Neural cell (in vitro differentiated cells): ENCODE measurements at regions not wholly inside any gene's neighbourhood (a gene's known extent, or its start where the extent isn't known, plus 50 kb on each side); places are given as distances from the start of the nearest gene placed in this dataset.

Experiments
- H2AFZ ChIP-seq: fragments of 200-600, 300-800 bp; sonication (generic), shearing (Covaris generic); 2 replicates; pipeline ENCODE4 v1.6.0; 2014; ENCODE audit warnings: low read depth, mild to moderate bottlenecking, antibody characterized with exemption, low read length, moderate library complexity
- H3F3A ChIP-seq: fragments of 200-600 bp; shearing (Covaris generic); 2 replicates; pipeline ENCODE4 v1.6.1; 2016; ENCODE audit warnings: mild to moderate bottlenecking, moderate library complexity, mixed read lengths, antibody characterized with exemption, low read length; ENCODE audit not compliant: insufficient read depth, poor library complexity, severe bottlenecking
- H3K27ac ChIP-seq: fragments of 200-600, 300-800 bp; sonication (generic), shearing (Covaris generic); 2 replicates; pipeline ENCODE4 v1.5.1; 2014; ENCODE audit warnings: mild to moderate bottlenecking, low read length, moderate library complexity
- H3K27me3 ChIP-seq: fragments of 300-800, 200-600 bp; sonication (generic), shearing (Covaris generic); 2 replicates; pipeline ENCODE4 v1.6.0; 2014; ENCODE audit warnings: mild to moderate bottlenecking, low read depth, low read length, moderate library complexity; ENCODE audit not compliant: insufficient read depth
- H3K36me3 ChIP-seq: fragments of 300-800, 200-600 bp; sonication (generic), shearing (Covaris generic); 2 replicates; pipeline ENCODE4 v1.5.1; 2014; ENCODE audit warnings: mild to moderate bottlenecking, antibody characterized with exemption, low read length, moderate library complexity; ENCODE audit not compliant: insufficient read depth
- H3K4me2 ChIP-seq: fragments of 300-800, 200-600 bp; sonication (generic), shearing (Covaris generic); 2 replicates; pipeline ENCODE4 v1.6.0; 2014; ENCODE audit warnings: mild to moderate bottlenecking, low read length
- H3K4me3 ChIP-seq: fragments of 300-800, 200-600 bp; sonication (generic), shearing (Covaris generic); 2 replicates; pipeline ENCODE4 v1.5.1; 2014; ENCODE audit warnings: mild to moderate bottlenecking, low read length, moderate library complexity
- H3K79me2 ChIP-seq: fragments of 200-600 bp; shearing (Covaris generic); replicated peaks from 2 replicates; pipeline ENCODE4 v1.6.0; 2014; ENCODE audit warnings: mild to moderate bottlenecking, low read length, moderate library complexity; ENCODE audit not compliant: insufficient read depth
- H3K9ac ChIP-seq: fragments of 300-800, 200-600 bp; sonication (generic), shearing (Covaris generic); 2 replicates; pipeline ENCODE4 v1.6.1; 2016; ENCODE audit warnings: mild to moderate bottlenecking, low read length, mixed read lengths
- H3K9me2 ChIP-seq: fragments of 200-600 bp; shearing (Covaris generic); 2 replicates; pipeline ENCODE4 v1.6.1; 2016; ENCODE audit warnings: mild to moderate bottlenecking, low read length, mixed read lengths; ENCODE audit not compliant: insufficient read depth
- H3K9me3 ChIP-seq: fragments of 200-600, 300-800 bp; sonication (generic), shearing (Covaris generic); 2 replicates; pipeline ENCODE4 v1.6.1; 2016; ENCODE audit warnings: mild to moderate bottlenecking, mixed run types, low read length, moderate library complexity, mixed read lengths
- H4K20me1 ChIP-seq: fragments of 200-600 bp; shearing (Covaris generic); 2 replicates; pipeline ENCODE4 v1.6.1; 2016; ENCODE audit warnings: mild to moderate bottlenecking, mixed run types; ENCODE audit not compliant: insufficient read depth
- CTCF ChIP-seq: fragments of 450-650 bp; IDR thresholded peaks from 2 replicates; pipeline ENCODE4 v1.5.1; 2014; ENCODE audit warnings: antibody characterized with exemption, mild to moderate bottlenecking, moderate library complexity; ENCODE audit not compliant: poor library complexity, severe bottlenecking
- EP300 ChIP-seq: fragments of 450-650 bp; conservative IDR thresholded peaks from 2 replicates; pipeline ENCODE4 v1.6.1; 2014; ENCODE audit warnings: antibody characterized with exemption, mild to moderate bottlenecking, moderate library complexity; ENCODE audit not compliant: poor library complexity, severe bottlenecking
- EZH2 ChIP-seq: fragments of 200-600, 300-800 bp; shearing (Covaris generic), sonication (generic); IDR thresholded peaks from 2 replicates; pipeline ENCODE4 v1.6.1; 2014; ENCODE audit warnings: antibody characterized with exemption, low read length, borderline replicate concordance, mild to moderate bottlenecking; ENCODE audit not compliant: insufficient read depth, poor library complexity, severe bottlenecking
- MXI1 ChIP-seq: fragments of 450-650 bp; conservative IDR thresholded peaks from 2 replicates; pipeline ENCODE4 v1.6.1; 2014; ENCODE audit warnings: antibody characterized with exemption, mild to moderate bottlenecking; ENCODE audit not compliant: poor library complexity, severe bottlenecking
- POLR2AphosphoS5 ChIP-seq: IDR thresholded peaks from 2 replicates; pipeline ENCODE4 v1.6.1; 2012
- RAD21 ChIP-seq: fragments of 450-650 bp; conservative IDR thresholded peaks from 2 replicates; pipeline ENCODE4 v1.6.1; 2014; ENCODE audit warnings: antibody characterized with exemption, mild to moderate bottlenecking, moderate library complexity
- REST ChIP-seq: IDR thresholded peaks from 2 replicates; pipeline ENCODE4 v1.6.1; 2012; ENCODE audit warnings: borderline replicate concordance
- SMC3 ChIP-seq: fragments of 450-650 bp; conservative IDR thresholded peaks from 2 replicates; pipeline ENCODE4 v1.6.1; 2014; ENCODE audit warnings: antibody characterized with exemption, mild to moderate bottlenecking, moderate library complexity; ENCODE audit not compliant: poor library complexity
- TAF1 ChIP-seq: IDR thresholded peaks from 2 replicates; pipeline ENCODE4 v1.6.1; 2012; ENCODE audit warnings: low read depth

- Histone ChIP-seq H3K27ac (no peak overlapping the region), H4K20me1 (no peaks in the 10 kb centered on the region), H3F3A (no peaks in the 10 kb centered on the region), H3K9me3 (no peaks in the 10 kb centered on the region), H3K27me3 (no peaks in the 10 kb centered on the region), H3K9ac (no peak overlapping the region), H2AFZ (no peak overlapping the region), H3K79me2 (no peaks in the 10 kb centered on the region), H3K9me2 (no peaks in the 10 kb centered on the region), H3K4me2 (no peak overlapping the region), H3K36me3 (no peaks in the 10 kb centered on the region), H3K4me3 (no peak overlapping the region)
- no peak for TF ChIP-seq CTCF
- TF ChIP-seq MXI1, result peak; percentile 26
- TF ChIP-seq POLR2AphosphoS5, result peak; percentile 70
- peak; percentile 53 for TF ChIP-seq REST
- TF ChIP-seq SMC3, result peak; percentile 17
- no peak for TF ChIP-seq TAF1
- TF ChIP-seq EZH2, result no peak
- peak; percentile 93 for TF ChIP-seq EP300
- TF ChIP-seq RAD21, result no peak
These were observed 270.0 kb upstream of the SMIM21 start for GRCh38 chr18:75697493-75697892.

DNA sequence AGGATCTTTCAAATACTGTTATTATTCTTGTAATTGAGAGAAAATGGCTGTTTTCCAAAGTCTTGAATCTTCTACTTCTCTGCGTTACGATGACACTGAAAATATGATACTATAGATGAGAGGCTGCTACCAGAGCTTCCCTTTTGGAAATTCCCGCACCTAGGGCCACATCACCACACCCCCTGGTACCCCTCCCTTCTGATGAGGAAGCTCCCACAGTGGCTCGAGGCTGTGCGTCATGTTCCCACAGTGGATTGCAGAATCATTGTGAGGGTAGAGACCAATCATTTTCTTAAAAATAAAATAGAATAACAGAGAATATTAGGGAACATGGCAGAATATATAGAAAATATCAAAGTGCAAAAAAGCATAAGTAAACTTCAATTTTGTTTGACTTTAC lies 268.9 kb upstream of the SMIM21 start:
- Histone ChIP-seq H2AFZ (no peak overlapping the region), H3F3A (no peaks in the 10 kb centered on the region)

More for the DNA sequence above, 268.9 kb upstream of the SMIM21 start:
- H3K27me3 ChIP-seq, result no peaks in the 10 kb centered on the region
- no peak overlapping the region for H3K9ac ChIP-seq
- H4K20me1 ChIP-seq, result no peaks in the 10 kb centered on the region
- no peaks in the 10 kb centered on the region for H3K9me3 ChIP-seq
- TF ChIP-seq CTCF (no peak), RAD21 (no peak), REST (no peak), SMC3 (no peak), POLR2AphosphoS5 (no peak), EZH2 (no peak), EP300 (no peak), TAF1 (no peak), MXI1 (no peak)
- H3K27ac ChIP-seq, result no peak overlapping the region
- H3K9me2 ChIP-seq, result no peaks in the 10 kb centered on the region
- H3K4me3 ChIP-seq, result no peak overlapping the region
- H3K79me2 ChIP-seq, result no peaks in the 10 kb centered on the region
- H3K4me2 ChIP-seq, result no peak overlapping the region
- no peaks in the 10 kb centered on the region for H3K36me3 ChIP-seq
